ENCODE measurements at regions not wholly inside any gene's neighbourhood (a gene's known extent, or its start where the extent isn't known, plus 50 kb on each side); places are given as distances from the start of the nearest gene placed in this dataset.

- TF ChIP-seq CTCF (IDR thresholded peaks at IDR 0.05), result no peak
- TF ChIP-seq POLR2AphosphoS5 (IDR thresholded peaks at IDR 0.05; ENCODE audit: insufficient read depth in 1 of 2, low read depth in 1 of 2), result no peak
- TF ChIP-seq POLR2A (IDR thresholded peaks at IDR 0.05), result no peak
Measured at GRCh38 chr18:10313016-10313342, 141.5 kb upstream of the APCDD1 start.
